Suppressor macrophage treated with lipopolysaccharide for 1 hour (primary cell): ENCODE measurements at regions not wholly inside any gene's neighbourhood (a gene's known extent, or its start where the extent isn't known, plus 50 kb on each side); places are given as distances from the start of the nearest gene placed in this dataset.

Experiments
- DNase-seq, 3 donors: peaks; one replicate each; pipeline ENCODE4 v3.0.0-alpha.2; 2020 to 2022

DNA sequence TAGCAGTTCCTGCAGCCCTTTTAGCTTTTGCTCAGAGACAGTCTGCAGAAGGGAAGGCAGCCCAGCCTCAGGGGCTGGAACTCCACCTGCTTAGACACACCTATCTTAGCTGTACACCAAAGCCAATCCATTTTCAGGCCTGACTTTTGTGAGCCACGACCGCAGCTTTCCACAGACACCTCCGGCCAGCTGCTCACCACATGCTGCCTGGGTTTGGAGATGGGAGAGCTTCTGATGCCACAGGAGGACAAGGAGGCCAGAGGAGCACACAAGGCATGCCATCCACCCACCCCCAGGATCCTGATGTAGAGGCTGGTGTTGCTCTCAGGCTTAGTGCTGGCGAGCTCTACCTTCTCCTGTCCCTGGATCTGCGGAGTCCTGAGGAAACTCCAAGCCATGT, 141.8 kb upstream of the NALF2 start:
- DNase-seq = no peak

- DNase-seq = no peak
Observed at GRCh38 chrX:69361311-69361845, 142.7 kb upstream of the NALF2 start.

- no peak for DNase-seq
Observed at GRCh38 chrX:69357317-69357716, 146.8 kb upstream of the NALF2 start.

DNA sequence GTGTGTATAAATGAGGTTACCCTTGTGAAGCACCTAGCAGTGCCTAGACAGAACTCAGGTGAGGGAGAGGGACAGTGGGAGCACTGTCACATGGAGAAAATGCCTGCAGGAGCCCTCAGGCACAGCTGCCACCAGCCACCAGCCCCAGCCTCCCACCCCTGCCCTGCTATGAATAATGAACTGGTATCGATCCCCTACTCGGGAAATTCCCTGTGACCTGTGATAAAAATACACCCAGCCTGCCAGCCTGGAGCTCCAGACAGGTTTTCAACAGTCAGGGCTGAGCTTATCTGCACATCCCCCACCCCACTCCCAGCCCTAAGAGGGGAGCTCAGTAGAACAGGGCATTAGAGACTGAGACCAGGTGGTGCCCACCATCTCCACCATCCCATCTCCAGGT, 159.6 kb upstream of the PJA1 start:
- no peak for DNase-seq

DNA sequence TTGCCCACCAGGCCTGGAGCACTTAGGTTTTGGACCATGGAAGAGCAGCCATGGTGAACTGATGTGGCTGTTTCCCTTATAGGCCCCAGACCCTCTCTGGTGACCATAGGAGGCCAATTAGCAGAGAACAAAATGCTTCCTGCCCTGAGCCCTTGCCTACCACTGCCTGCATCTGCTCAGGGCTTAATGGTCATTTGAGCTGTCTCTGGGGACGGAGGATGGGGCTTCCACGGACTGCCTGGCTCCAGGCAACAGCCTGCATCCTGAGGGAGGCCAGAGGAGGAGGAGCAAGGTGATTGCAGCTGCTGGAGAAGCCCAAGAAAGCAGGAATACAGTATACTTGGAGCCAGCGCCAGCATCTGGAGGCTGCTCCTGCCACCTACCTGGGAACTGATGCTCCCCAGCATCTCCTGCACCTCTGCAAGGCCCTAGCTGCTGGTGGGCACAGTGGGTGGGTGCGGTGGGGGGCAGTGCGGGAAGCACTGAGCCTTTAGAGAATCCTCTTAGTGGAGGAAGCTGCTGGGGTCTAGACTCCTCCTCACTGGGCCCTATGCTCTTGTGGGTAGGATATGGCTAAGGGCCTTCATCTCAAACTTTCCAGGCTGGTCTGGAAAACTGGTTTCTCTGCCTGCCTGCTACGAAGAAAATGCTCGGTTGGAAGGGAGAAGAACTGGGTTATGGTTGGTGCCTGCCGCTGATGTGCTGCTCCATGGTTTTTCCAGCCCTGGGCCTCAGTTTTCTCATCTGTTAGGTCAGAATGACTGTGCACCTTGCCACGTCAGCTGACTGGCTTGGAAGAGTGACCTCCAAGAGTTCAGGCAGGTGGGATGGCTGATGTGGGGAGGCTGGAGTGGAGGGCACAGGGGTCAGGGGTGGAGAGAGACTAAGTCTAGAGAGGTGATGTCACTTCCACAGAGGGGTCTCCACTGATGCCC, 158.8 kb upstream of the PJA1 start:
- no peak for DNase-seq

DNA sequence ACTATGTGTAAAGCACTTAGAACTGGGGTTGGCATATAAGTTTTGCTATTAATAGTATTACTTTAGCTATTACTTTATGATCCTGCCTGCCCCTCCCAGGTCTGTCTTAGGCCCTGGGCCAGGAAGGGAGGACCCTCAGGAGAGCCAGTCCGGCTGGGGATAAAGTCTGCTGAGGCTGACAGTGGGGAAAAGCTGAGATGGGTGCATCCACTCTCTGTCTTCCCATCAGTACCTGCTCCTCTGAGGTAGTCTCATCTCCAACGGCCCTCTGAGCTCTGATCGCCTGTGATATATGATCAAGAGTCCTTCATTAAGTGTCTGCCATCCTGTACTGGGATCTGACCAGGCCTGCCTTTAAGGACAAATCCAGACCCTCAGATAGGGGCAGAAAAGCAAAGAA, 156.5 kb upstream of the PJA1 start:
- DNase-seq = no peak

DNA sequence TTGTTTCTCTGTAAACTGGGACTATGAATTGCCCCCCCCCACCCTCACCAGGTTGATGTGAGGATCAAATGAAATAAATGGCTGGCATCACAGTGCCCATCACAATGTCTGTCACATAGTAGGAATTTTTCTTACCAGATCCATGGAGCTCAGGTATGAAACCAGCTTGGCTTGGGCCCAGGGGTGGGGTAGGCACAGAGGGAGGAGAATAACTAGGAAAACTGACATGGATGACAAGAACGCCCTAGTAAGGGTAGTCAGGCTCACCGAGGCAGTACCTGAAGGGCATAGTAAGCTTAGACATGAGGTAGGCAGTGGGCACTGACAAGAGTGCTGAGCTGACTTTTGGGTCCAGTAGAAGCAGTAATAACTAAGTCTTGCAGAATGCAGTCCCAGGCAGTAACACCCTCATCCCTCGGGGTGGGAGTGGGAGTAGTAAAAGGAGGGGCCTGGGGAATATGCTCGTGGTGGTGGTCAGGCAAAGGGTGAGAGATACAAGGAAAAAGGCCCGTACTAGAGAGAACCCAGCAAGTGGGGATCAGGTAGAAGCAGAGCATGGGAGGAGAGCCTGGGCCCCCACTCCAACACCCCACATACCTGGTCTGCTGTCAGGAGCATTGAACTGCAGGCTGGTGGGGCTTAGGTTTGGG, 155.9 kb upstream of the PJA1 start:
- DNase-seq = no peak

DNA sequence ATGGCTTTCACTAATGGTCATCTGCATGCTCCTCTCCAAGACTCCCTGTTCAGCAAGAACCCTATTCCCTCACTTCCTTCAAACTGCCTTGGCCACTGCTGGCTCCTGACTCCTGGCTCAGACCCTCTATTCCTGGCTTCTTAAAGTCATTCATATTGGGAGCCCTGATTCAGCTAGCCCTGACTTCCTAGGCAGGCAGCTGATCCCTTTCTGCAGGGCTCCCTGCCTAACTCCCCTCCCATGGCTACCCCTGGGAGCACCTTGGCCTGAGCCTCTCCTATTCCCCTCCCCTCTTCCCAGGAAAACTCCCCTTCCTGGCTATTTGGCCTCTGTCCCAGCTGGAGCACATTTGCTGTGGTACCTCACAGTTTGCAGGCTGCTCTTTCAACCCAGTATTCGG, 154.9 kb upstream of the PJA1 start:
- DNase-seq = no peak

DNA sequence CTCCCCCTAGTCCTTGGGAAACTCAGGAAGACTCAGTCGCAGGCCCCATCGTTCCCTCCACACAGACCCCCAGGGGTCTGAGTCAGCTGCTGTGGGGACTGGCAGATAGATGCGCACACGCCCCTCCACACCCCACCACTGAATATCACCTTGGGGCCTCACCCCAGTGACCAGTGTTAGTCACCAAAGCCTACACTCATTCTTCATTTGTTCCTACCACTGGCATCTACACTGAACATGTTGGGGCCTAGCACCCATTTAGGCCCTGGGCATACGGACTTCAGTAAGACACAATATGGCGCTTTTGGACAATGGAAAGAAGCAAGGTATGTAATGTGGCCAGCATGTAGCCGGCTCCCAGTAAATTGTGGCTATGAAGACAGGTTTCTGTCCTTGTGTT, 154.1 kb upstream of the PJA1 start:
- peak in 1 of 3 donors; percentile 12 for DNase-seq

DNA sequence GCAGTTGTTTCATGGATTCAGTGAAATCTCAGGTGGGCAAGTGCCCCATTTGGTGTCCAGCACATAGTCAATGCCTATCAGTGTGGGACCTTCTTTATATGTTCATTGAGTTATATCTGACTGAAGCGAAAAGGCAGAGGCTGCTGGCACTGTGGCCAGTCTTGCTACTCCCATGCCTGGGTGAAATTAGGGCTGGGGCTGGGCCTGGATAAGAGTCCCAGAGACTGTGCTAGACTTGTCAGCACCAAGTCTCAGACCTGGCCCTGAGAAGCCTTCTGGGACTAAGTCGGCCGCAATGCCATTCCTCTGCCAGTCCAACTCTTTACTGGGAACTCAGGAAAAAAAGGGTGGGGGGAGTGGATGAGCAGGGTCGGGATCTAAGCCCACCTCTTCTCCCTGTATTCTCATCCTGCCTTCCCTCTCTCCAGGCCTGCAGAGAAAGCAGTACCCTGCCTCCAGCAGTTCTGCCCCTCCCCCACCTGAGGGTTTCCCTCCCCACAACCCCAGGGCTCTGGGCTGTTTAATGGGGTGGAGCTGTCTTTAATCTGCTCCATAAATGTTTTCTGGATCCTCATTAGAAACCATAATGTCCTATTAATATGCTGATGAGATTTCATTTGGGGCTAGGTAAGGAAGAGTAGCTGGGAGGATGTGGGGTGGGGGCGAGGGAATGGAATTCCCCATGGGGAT, 153.5 kb upstream of the PJA1 start:
- peak in 1 of 3 donors; percentile 0 for DNase-seq

GRCh38 chrX:69317721-69318120, 152.5 kb upstream of the PJA1 start:
- DNase-seq = no peak

- no peak for DNase-seq
Observed at GRCh38 chrX:69314436-69315348, 149.4 kb upstream of the PJA1 start.

DNA sequence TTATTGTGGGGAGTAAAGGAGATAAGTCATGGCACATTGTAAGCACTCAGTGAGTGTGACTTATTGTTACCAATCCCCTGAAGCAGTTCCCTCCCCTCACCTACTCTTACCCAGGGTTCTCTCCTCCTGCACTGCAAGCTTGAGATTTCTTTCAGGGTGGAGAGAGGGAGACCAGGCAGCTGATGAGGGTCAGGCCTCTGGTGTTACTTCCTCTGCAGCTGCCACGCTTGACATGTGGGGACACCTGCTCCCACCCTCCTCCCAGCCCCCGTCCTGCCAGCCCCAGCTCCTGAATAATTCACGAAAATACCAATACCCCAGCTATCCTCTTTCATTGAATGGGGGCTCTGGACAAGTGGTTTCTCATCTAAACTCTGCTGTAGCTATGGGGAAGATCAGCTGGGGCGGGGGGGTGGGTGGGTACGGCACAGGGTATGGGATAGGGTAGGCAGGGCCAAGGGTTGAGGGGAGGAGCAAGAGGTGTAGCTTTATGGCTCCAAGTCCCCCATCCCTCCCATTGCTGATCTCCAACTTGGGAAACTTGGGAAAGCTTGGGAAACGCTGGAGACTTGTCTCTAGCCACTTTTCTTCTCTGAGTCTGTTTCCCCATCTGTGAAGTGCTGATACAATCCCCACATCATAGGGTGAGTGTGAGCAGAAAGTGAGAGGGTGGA, 148.5 kb upstream of the PJA1 start:
- no peak for DNase-seq

DNA sequence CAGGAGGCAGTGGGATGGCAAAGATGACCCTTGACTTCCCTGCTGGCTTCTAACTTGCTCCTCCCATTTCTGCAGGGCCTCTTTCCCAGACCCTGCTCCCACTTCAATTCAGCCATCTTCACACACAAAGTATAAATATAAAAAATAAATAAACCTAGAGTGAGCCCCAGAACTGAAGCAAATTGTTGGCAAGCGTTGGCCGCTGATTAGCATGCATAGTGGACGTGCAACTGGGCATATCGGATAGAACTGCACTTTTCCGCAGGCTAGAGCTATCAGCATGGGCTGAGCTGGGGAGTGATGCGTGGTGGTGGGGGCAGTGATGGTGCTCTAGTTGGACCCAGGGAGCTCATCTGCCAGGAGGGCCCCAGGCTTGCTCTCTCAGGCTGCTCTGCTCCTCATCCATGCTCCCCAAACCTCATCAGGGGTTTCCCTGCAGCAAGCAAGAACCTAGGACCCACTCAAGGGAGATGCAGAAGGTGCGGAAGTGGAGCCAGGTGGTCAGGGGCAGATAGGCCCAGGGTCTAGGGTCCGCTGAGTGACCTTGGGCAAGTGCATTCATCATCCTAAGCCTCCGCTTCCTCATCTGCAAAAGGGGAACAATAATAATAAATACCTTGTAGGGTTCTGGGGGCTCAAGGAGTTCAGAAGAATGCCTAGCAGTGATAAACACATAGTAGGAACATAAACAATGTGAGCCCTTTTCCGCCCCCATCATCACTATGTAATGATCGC, 146.8 kb upstream of the PJA1 start:
- DNase-seq = no peak

DNA sequence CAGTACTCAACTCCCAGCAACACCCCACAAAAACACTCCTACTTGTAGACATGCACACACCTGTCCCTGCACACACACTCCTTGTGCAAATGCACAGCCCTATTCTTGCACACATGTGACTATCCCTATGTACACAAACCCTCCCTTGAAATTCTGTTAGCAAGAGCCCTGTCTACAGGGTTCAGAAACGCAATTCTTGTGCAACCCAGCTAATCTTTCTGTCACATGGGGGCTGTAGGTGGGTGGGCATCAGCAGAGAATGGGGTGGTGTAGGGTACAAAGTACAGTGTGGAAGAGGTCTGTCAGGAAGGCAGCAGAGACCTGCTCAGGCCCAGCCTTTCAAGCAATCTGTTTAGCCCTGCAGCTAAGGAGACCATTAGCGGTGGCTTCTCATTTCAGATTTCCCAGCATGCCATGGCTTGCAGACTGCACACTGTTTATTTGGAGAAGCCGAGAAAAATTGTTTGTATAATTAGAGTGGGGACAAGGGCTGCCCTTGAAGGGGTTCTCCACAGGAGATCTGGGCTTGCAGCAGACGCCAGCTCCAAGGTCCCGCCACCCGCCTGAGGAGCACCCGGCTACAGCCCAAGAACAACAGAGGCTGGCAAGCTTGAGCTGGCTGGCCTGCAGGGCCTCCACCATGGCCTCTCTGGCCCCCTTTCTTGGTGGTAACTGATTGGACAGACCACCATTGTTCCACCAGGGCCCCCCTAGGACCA, 144.0 kb upstream of the PJA1 start:
- DNase-seq = no peak

DNA sequence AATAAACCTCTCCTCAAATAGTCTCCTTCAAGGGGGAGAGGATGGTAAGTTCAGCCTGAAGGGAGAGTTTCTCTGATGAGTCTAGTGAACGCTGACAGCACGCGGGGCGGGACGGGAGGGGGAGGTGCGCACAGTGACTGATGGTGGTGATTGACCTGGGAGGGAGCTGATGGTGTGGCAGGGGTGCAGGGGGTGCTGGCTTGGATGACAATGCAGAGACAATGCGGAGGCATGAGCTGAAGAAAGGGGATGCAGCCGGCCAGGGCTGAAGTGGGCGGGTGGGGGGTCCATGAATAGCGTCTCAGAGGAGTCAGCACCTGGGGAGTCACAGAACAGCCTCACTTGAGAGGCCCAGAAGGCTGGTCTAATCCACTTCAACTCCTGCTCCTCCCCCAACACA, 142.5 kb upstream of the PJA1 start:
- DNase-seq = no peak

- no peak for DNase-seq
Observed at GRCh38 chrX:69307029-69307428, 141.8 kb upstream of the PJA1 start.

GRCh38 chrX:69306063-69306404, 140.8 kb upstream of the PJA1 start:
- DNase-seq = no peak

DNA sequence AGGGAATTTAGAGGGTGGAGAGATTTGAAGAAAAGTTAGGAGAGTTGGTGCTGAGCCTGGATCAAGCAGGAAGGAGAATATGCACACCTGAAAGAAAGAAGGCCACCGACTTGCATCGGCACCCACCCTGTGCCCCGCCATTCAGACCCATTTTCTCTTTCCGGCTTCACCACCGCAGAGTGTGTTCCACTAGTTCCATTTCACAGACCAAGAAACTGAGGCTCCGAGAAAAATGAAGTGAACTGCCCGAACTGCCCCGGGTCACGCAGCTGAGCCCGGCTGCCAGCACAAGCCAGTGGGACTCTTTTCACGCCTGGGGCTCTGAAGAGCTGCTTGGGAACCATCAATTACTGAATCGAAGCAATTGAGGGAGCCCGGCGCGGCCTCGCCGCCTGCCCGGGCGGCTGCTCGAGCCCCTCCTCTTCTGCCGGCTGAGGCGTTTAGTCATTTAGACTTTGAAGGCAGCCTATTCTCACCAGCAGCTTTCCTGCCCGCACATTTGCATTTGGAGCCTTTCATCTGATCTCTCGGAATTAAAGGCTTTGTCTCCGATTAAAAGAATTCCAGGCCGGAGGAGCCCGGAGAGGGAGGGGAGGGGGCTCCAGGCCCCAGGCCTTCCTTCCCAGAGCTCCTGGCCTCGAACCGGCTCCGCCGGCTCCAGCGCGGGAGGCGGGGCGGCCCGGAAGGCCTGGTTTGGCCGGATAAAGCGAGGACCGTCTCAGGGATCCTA, 140.2 kb upstream of the PJA1 start:
- no peak for DNase-seq

DNA sequence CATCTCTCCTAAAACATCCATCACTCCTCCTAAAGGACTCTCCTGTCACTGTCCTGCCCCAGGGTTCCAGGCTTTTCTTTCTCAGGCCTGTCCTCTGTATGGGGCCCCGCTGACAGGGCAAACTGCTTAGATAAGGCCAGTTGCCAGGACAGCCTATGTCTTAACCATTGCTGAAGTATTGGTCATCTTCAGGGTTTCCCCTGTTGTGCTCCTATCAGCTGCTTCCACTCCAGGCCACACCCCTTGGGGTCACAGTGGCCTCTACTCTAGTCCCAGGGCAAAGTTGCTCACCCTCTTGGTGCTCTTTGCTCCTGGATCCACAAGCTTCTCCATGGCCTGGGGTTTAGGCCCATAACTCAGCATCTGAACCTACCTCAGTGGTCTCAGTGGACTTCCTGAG, 138.0 kb upstream of the PJA1 start:
- DNase-seq = peak in 2 of 3 donors; percentile 4 to 18
